H1 (cell line): ENCODE measurements at regions not wholly inside any gene's neighbourhood (a gene's known extent, or its start where the extent isn't known, plus 50 kb on each side); places are given as distances from the start of the nearest gene placed in this dataset.

Experiments
- CHD2 ChIP-seq: IDR thresholded peaks from 2 replicates; pipeline ENCODE4 v1.6.1; 2012; ENCODE audit warnings: low read length, improper control_type of control experiment
- EP300 ChIP-seq, 2 experiments: IDR thresholded peaks; 1 replicate in 1 of 2; 2 replicates in 1 of 2; pipeline ENCODE4 v1.6.1; 2011 to 2012; ENCODE audit warnings: low read depth in 2 of 2, low read length in 2 of 2, mild to moderate bottlenecking in 2 of 2, borderline replicate concordance in 1 of 2, inconsistent platforms in 1 of 2, moderate library complexity in 1 of 2
- EZH2 ChIP-seq: fragments of 200-600 bp; sonication (generic); IDR thresholded peaks from 2 replicates; pipeline ENCODE4 v1.7.1; 2012; ENCODE audit warnings: low read depth, mild to moderate bottlenecking, moderate library complexity, low read length, inconsistent platforms; ENCODE audit not compliant: severe bottlenecking
- GTF2F1 ChIP-seq: IDR thresholded peaks from 2 replicates; pipeline ENCODE4 v1.6.1; 2012; ENCODE audit warnings: low read depth, low read length, improper control_type of control experiment, borderline replicate concordance
- JUN ChIP-seq: IDR thresholded peaks from 2 replicates; pipeline ENCODE4 v1.6.1; 2011; ENCODE audit warnings: low read depth, mild to moderate bottlenecking, improper control_type of control experiment, low read length
- JUND ChIP-seq: IDR thresholded peaks from 2 replicates; pipeline ENCODE4 v1.6.1; 2011; ENCODE audit warnings: mild to moderate bottlenecking, improper control_type of control experiment, low read length
- POLR2A ChIP-seq, 2 experiments: IDR thresholded peaks; 1 replicate in 1 of 2; 2 replicates in 1 of 2; pipeline ENCODE4 v1.6.1; 2011; ENCODE audit warnings: low read depth in 2 of 2, low read length in 2 of 2, mild to moderate bottlenecking in 2 of 2; ENCODE audit errors: control extremely low read depth in 1 of 2
- POLR2AphosphoS5 ChIP-seq: IDR thresholded peaks from 2 replicates; pipeline ENCODE4 v1.6.1; 2011; ENCODE audit warnings: low read depth, low read length
- RAD21 ChIP-seq, 2 experiments: IDR thresholded peaks in 1 of 2; conservative IDR thresholded peaks in 1 of 2; 2 replicates each; pipeline ENCODE4 v1.6.1; 2011; ENCODE audit warnings: low read depth in 2 of 2, low read length in 2 of 2, improper control_type of control experiment in 1 of 2, inconsistent platforms in 1 of 2, mild to moderate bottlenecking in 1 of 2, moderate library complexity in 1 of 2
- TCF12 ChIP-seq: IDR thresholded peaks from 2 replicates; pipeline ENCODE4 v1.6.1; 2011; ENCODE audit warnings: low read depth, mild to moderate bottlenecking, low read length
- TEAD4 ChIP-seq: IDR thresholded peaks from 2 replicates; pipeline ENCODE4 v1.6.1; 2012; ENCODE audit warnings: low read depth, low read length, inconsistent platforms, mixed read lengths
- TF ChIP-seq, protein P1 (sequence below), 3 experiments: IDR thresholded peaks; 1 replicate in 2 of 3; 2 replicates in 1 of 3; pipeline versions ENCODE4 v1.5.1 to v1.6.1; 2011; ENCODE audit warnings: low read length in 3 of 3, mild to moderate bottlenecking in 3 of 3, inconsistent platforms in 2 of 3, low read depth in 1 of 3, moderate library complexity in 1 of 3; ENCODE audit not compliant: insufficient read depth in 1 of 3; ENCODE audit errors: control extremely low read depth in 1 of 3

DNA sequence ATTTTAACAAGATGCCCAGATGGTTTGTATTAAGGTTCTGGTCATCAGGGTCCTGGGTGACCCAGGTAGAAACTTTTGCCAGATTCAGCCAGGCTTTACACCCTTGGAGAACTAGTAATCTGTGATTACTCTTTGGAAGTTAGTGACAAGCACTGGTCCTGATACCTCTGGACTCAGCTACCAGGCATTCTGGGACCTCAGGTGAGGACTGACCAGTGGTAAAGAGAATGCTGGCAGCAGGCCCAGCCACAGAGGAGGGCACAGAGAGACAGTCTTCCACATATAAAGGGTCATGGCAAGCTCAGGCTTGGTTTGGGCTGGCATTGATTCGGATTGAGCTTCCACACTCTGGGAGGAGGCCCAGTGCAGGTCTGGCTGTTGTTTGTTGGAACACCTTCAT lies 112.0 kb upstream of the CHST15 start:
- TF ChIP-seq, protein P1, sequence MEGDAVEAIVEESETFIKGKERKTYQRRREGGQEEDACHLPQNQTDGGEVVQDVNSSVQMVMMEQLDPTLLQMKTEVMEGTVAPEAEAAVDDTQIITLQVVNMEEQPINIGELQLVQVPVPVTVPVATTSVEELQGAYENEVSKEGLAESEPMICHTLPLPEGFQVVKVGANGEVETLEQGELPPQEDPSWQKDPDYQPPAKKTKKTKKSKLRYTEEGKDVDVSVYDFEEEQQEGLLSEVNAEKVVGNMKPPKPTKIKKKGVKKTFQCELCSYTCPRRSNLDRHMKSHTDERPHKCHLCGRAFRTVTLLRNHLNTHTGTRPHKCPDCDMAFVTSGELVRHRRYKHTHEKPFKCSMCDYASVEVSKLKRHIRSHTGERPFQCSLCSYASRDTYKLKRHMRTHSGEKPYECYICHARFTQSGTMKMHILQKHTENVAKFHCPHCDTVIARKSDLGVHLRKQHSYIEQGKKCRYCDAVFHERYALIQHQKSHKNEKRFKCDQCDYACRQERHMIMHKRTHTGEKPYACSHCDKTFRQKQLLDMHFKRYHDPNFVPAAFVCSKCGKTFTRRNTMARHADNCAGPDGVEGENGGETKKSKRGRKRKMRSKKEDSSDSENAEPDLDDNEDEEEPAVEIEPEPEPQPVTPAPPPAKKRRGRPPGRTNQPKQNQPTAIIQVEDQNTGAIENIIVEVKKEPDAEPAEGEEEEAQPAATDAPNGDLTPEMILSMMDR (IDR thresholded peaks at IDR 0.05; ENCODE audit: control extremely low read depth in 1 of 3, insufficient read depth in 1 of 3, low read depth in 1 of 3, low read length in 3 of 3), result no peak
- no peak for TF ChIP-seq TEAD4
- TF ChIP-seq EP300 (IDR thresholded peaks at IDR 0.05; ENCODE audit: borderline replicate concordance in 1 of 2, low read depth in 2 of 2, low read length in 2 of 2), result no peak
- TF ChIP-seq CHD2, result no peak
- TF ChIP-seq JUND, result no peak
- no peak for TF ChIP-seq EZH2
- TF ChIP-seq JUN, result no peak
- TF ChIP-seq POLR2AphosphoS5, result no peak
- TF ChIP-seq POLR2A (IDR thresholded peaks at IDR 0.05; ENCODE audit: control extremely low read depth in 1 of 2, low read depth in 2 of 2, low read length in 2 of 2), result no peak
- no peak for TF ChIP-seq RAD21 (IDR thresholded peaks at IDR 0.05 in 1 of 2, conservative IDR thresholded peaks at IDR 0.05 in 1 of 2; ENCODE audit: low read depth in 2 of 2, low read length in 2 of 2)
- TF ChIP-seq TCF12, result no peak
- TF ChIP-seq GTF2F1, result no peak
